MV-4-11 (cell line): ENCODE measurements at regions not wholly inside any gene's neighbourhood (a gene's known extent, or its start where the extent isn't known, plus 50 kb on each side); places are given as distances from the start of the nearest gene placed in this dataset.

Source experiments
- DNase-seq: peaks from one replicate; lab custom pipeline; 2025; lab: John Stamatoyannopoulos, UW

- DNase-seq, result no peak
Measured at GRCh38 chr5:68352166-68352565, 136.6 kb downstream of the PIK3R1 start.

DNA sequence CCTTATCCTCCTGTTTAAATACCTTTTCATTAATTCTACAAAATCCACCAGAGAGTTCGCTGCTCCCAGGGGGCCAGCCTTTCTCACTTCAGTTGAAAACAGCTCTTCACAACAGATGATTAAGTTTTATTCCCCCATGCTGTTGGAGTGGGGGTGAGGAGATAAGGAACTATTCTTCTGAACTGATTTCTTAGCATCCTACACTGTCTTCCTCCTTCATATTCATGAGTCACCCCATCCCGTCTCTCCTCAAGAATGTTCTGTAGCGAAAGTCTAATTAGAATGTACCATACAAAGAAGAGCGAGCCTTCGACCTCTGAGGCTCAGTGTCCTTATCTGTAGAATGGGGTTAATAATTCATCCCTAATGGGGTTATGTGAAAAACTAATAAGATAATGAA, 138.0 kb downstream of the PIK3R1 start:
- no peak for DNase-seq

GRCh38 chr5:68354315-68354714, 138.8 kb downstream of the PIK3R1 start:
- peak; percentile 65 for DNase-seq

DNA sequence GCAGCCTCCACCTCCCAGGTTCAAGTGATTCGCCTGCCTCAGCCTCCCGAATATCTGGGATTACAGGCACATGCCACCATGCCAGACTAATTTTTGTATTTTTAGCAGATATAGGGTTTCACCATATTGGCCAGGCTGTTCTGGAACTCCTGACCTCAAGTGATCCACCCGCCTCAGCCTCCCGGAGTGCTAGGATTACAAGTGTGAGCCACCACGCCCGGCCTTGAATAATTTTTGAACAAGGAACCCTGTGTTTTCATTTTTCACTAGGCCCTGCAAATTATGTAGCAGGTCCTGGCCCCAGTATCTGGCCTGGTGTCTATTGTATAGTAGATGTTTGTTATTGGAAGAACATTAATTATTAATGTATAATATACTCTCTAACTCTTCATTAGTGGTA, 140.7 kb downstream of the PIK3R1 start:
- DNase-seq, result no peak

GRCh38 chr5:68356623-68357022, 141.1 kb downstream of the PIK3R1 start:
- DNase-seq, result no peak

GRCh38 chr5:68359699-68360098, 144.1 kb downstream of the PIK3R1 start:
- no peak for DNase-seq

DNA sequence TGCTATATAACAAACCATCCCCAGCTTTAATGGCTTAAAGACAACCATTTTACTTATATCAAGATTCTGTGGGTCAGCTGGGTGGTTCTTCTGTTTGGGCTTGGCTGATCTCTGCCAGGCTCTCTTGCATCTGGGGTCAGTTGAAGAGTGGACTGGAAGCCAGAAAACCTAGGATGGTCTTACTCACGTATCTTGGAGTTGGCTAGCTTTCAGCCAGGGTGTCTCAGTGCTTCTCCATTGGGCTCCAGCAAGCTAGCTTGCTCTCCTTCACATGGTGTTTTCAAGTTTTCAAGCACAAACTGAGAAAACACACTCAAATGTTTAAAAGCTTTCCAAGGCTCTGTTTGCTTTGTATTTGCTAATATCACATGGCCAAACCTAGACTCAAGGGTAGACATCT, 146.8 kb downstream of the PIK3R1 start:
- no peak for DNase-seq

GRCh38 chr5:68365889-68366288, 150.3 kb downstream of the PIK3R1 start:
- DNase-seq, result no peak

DNA sequence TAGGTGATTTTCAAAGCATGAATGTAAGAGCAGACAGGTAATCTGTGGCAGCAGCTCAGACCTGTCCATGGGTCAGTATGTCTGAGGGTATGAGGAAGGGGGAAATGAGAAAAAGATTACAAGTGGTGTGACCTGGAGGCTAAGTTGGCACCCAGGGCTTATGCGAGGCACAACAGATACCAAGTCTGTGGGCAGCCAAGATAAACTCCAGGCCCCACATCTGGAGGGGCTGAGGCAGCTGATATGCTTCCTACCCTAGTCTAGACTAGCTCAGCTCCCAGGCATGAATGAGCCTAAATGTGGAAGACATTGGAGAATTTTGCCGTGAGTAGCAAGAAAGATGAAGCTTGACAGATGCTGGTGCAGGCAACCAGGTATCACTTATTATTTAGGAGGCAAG, 151.7 kb downstream of the PIK3R1 start:
- no peak for DNase-seq

- DNase-seq, result no peak
Measured at GRCh38 chr5:68367717-68368116, 152.2 kb downstream of the PIK3R1 start.

DNA sequence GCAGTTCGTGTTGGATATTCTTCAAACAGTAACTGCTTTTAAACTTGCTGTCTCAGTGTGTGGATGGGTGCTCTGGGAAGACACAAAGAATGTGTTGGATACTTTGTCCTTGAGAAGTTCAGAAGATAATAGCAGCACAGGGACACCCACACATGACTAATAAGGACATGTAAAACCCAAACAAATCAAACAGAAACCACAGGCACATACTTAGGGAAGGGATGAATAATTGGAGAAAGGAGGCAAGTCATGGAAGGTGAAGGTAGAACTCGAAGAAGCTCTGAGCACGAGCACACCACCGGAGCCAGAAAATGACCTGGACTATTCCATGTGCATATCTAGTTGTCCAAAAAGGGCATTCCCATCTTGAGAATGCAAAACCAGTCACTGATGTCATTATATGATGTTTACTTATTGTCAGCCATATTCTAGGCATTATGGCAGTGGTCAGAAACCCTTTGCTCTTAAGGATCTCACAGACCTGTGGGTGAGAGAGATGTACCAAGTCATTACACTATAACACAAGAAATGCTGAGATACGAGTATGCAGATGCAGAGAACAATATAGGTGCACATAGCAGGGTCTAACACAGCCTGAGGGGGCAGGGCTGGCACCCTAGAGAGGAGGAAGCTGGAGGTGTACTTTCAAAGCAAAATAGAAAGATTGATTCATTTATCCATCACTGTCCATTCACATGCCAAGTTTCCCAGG, 152.9 kb downstream of the PIK3R1 start:
- DNase-seq, result no peak

GRCh38 chr5:68369023-68369359, 153.4 kb downstream of the PIK3R1 start:
- DNase-seq, result no peak

DNA sequence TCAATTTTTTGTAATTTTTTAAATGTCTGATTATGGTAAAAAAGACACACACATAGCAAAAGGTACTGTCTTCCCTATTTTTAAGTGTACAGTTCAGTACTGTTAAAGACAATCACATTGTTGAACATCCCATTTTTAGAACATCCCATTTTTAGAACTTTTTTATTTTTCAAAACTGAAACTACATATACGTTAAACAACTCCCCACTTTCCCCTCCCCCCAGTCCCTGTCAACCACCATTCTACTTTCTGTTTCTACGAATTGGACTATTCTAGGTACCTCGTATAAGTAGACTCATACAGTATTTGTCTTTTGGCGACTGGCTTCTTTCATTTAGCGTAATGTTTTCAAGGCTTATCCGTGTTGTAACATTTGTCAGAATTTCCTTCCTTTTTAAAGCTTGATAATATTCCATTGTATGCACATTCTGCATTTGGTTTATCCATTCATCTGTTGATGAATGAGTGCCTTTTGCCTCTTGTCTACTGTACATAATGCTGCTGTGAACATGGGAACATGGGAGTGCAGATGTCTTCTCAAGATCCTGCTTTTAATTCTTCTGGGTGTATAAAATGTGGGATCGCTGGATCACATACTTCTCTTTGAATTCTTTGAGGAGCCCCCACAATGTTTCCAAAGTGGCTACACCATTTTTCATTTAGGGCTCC, 154.0 kb downstream of the PIK3R1 start:
- peak; percentile 78 for DNase-seq

DNA sequence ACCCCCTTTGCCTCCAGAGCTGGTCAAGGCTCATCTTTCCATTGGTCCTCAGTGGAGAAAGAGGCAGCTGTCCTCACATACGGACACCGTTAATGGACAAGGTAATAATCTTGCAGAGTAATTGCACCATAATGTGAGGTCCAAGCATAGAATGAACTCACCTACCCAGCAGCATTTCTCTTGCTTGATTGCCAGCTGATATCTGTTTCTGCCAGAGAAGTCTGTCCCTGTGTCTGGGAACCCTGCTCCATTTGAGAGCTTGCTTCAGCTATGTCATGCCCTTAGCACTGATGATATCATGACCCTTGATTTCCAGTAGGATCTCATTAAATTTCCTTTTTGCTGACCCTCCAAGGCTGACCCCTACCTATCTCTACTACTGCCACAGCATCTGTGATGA, 154.6 kb downstream of the PIK3R1 start:
- no peak for DNase-seq

DNA sequence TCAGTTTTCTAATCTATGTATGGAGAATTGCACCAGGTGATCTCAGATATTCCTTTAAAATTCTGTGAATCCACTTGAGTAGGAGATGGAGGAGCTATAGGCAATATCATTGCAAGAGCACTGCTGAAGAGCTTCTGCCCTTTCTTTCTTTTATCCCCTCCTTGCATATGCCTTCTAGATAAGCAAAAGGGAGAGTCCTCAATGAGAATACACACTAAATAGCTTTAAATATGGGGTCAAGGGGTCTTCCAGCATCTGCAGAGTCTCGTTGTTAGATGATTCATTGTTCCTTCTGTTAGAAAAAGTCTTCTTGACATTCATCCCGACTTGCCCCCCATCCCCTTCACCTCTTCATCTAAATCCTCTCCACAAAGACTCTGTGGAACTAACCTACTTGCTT, 156.1 kb downstream of the PIK3R1 start:
- no peak for DNase-seq

- peak; percentile 80 for DNase-seq
Measured at GRCh38 chr5:68372161-68372560, 156.6 kb downstream of the PIK3R1 start.

- no peak for DNase-seq
Measured at GRCh38 chr5:68373050-68373449, 157.5 kb downstream of the PIK3R1 start.

DNA sequence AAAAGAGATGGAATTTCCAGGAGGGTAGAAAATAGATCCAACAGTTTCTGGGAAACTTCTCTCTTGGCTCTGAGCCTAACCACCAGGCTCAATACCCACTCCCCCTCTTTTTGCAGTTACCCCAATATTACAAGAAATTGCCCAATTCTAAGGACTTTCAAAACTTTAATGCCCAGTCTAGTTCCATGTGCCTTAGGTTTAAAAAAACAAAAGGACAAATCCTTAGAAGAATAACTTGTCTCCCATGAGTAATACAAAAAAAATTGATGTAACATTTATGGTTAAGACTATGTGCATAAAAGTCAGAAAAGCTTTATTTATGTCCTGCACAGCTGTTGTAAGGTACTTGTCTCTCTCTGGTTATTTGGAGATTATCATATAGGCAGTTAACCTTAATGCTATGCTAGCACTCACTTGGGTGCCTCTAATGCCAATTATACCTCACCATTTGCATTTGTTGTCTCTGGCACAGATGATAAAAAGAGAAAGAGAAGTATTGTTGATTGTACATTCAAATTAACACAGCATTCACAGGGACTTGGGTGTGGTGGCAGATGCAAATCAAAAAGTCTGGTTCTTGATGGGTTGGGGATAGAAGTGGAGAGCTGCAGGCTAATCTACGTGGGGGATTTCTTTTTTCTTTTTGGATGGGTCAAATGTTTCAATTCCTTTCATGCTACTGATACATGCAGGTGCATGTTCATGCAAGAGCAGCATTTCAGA, 159.4 kb downstream of the PIK3R1 start:
- no peak for DNase-seq

DNA sequence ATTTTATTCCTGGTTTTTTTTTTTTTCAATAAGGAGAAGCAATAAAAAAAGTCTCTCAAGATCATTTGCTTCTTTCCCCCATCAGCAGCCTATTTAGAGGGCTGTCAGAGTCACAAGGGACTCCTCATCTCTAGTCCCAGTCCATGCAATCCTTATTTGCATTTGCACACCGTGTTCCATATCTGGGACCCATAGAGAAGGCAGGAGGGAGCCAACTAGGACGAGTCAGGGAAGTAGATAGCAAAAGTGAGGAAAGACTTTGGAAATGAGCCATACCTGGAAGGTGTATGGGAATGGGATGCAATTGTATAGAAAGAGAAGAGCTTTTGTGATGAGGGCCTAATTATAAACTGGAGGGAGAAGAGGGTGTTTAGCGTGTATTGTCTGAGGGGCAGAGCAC, 160.0 kb downstream of the PIK3R1 start:
- DNase-seq, result no peak

- no peak for DNase-seq
Measured at GRCh38 chr5:68376935-68377334, 161.4 kb downstream of the PIK3R1 start.

DNA sequence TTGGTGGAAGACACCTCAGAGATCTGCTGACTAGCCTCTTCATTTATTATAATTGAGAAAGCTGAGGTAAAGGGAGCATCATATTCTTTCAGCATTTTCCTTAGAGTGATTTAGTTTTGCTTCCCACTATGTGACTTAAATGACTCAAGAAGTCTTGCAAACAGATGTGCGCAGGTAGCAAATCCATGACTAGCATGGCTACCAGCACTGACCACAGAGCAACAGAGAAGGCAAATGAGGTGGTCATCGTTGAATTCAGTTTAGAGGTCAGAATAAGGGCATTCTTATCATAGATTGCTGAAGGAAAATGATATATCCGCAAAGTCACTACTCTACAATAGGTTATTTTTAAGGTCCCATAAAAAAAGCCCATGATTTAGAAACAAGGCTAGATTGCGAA, 162.2 kb downstream of the PIK3R1 start:
- DNase-seq, result no peak

DNA sequence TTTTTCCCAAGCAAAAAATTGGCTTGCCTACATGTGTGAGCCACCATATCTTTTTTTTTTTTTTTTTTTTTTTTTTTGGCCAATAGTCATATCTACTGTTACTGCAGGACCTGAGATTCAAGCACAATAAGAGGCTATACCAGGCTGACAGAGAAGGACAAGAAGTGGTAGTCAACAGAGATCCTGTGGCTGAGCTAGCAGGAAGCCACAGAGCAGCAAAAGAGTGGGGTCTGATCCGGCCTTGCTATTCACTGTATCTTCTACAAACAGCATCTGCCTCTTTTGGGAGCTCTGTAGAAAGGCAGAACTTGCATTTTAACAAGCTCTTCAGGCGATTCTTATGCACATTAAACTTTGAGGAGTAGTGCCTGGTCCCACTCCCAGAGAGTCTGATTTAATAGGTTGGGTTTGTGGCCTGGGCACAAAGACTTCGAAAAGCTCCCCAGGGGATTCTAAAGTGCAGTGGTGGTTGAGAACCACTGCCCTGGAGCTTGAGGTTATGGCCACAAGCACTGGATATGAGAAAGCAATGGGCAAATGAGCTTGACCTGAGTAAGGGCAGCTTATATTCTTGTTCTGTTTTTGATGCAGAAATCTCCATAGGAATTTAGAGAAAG, 162.8 kb downstream of the PIK3R1 start:
- peak; percentile 4 for DNase-seq
